A549 (cell line): ENCODE measurements at regions not wholly inside any gene's neighbourhood (a gene's known extent, or its start where the extent isn't known, plus 50 kb on each side); places are given as distances from the start of the nearest gene placed in this dataset.
"Not testable (repeated sequence)": the region's sequence is repeated elsewhere in the genome, so short reads cannot be mapped to it uniquely, and the experiment has no call there.

Experiments used
- CTCF ChIP-seq: fragments of >200 bp; sonication (Bioruptor Twin); formaldehyde crosslinking; IDR thresholded peaks from 3 replicates; pipeline ENCODE4 v1.5.1; 2016
- NFE2L2 ChIP-seq: fragments of 150-350 bp; conservative IDR thresholded peaks from 2 replicates; pipeline ENCODE4 v1.6.1; 2014; ENCODE audit warnings: low read length
- NPAS2 ChIP-seq: fragments of 250-450 bp; sonication (Bioruptor Pico); IDR thresholded peaks from 2 replicates; pipeline ENCODE4 v1.8.0; 2022; ENCODE audit warnings: mild to moderate bottlenecking, moderate library complexity, borderline replicate concordance
- RAD21 ChIP-seq, 2 experiments: fragments of >200 bp in 1 of 2; sonication (Bioruptor Twin) in 1 of 2; formaldehyde crosslinking in 1 of 2; IDR thresholded peaks in 1 of 2; conservative IDR thresholded peaks in 1 of 2; 2 replicates in 1 of 2; 3 replicates in 1 of 2; pipeline ENCODE4 v1.6.1; 2012 to 2018; ENCODE audit warnings: inconsistent platforms in 1 of 2

DNA sequence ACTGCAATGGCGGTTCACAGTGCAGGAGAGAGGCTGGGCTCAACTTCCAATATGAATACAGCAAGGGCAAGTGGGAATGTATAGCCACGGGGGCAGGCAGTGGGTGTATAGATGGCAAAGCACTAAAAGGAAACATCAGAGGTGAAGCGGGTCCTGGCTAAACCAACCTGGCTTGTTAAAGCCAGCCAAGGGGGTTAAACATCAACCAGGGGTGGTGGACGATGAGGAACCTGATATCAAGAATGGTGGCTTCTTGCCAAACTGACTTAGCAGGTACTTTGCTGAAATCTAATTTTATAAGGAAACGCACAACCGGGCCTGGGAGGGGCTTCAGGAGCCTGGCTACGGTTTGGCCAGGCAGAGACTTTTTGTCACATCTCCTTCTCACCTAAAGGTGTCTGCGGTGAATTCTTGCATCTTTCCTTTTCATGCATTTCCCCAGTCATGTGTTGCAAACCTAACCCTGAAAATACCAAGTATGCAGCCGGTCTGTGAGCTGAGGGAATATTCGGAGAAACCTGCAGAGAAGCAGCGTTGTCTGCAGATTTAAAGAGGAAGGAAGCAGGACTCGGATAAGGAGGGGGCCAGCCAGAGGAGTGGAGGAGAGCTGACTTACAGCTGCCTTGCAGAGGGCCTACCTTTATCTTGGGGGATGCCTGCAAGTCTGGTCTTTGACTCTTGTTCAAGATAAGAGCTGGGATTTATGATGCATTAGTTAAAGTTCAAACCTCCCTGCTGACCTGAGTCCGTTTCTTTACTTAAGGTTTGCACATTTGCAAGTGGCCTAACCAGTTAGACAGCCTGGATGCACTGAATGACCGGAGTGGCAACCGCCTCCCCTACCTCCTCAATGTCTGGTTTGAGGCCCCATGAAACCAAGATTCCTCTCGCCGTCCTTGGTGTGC lies 309.1 kb upstream of the USP9Y start:
- TF ChIP-seq CTCF; RAD21 (conservative IDR thresholded peaks at IDR 0.05 in 1 of 2, IDR thresholded peaks at IDR 0.05 in 1 of 2); NPAS2; NFE2L2: not testable (repeated sequence)
